Neural progenitor cell (in vitro differentiated cells): ENCODE measurements at regions not wholly inside any gene's neighbourhood (a gene's known extent, or its start where the extent isn't known, plus 50 kb on each side); places are given as distances from the start of the nearest gene placed in this dataset.

Experiments used
- EZH2 ChIP-seq: fragments of 200-600 bp; sonication (generic); IDR thresholded peaks from 2 replicates; pipeline ENCODE4 v1.6.1; 2017; ENCODE audit warnings: antibody characterized with exemption, mild to moderate bottlenecking, moderate library complexity
- EZH2phosphoT487 ChIP-seq: fragments of 200-600 bp; sonication (generic); IDR thresholded peaks from 2 replicates; pipeline ENCODE4 v1.6.1; 2017; ENCODE audit warnings: antibody characterized with exemption
- TF ChIP-seq, protein P1 (sequence below): fragments of 200-600 bp; sonication (generic); IDR thresholded peaks from 2 replicates; pipeline ENCODE4 v1.5.1; 2017; ENCODE audit warnings: antibody characterized with exemption, mild to moderate bottlenecking

DNA sequence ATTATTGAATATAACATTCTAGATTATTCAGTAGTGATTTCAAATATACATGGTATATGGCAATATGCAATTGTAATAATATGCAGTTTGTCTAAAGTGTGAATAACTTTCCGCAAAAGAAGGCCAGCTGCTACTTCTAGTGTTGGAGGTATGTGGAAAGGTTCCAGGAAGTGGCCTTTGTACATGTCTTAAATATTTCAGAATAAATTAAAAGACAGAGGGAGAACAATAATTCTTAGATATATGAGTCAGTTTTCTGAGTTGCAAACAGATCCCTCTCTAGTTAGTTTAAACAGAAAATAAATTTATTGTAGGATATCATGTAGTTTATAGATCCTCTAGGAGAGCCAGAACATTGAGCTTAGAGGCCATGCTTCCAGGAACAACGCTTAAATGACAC, 210.8 kb upstream of the ELL2 start:
- TF ChIP-seq, protein P1, sequence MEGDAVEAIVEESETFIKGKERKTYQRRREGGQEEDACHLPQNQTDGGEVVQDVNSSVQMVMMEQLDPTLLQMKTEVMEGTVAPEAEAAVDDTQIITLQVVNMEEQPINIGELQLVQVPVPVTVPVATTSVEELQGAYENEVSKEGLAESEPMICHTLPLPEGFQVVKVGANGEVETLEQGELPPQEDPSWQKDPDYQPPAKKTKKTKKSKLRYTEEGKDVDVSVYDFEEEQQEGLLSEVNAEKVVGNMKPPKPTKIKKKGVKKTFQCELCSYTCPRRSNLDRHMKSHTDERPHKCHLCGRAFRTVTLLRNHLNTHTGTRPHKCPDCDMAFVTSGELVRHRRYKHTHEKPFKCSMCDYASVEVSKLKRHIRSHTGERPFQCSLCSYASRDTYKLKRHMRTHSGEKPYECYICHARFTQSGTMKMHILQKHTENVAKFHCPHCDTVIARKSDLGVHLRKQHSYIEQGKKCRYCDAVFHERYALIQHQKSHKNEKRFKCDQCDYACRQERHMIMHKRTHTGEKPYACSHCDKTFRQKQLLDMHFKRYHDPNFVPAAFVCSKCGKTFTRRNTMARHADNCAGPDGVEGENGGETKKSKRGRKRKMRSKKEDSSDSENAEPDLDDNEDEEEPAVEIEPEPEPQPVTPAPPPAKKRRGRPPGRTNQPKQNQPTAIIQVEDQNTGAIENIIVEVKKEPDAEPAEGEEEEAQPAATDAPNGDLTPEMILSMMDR, result no peak
- TF ChIP-seq EZH2phosphoT487 (no peak), EZH2 (no peak)
